BJ (cell line): ENCODE measurements at regions not wholly inside any gene's neighbourhood (a gene's known extent, or its start where the extent isn't known, plus 50 kb on each side); places are given as distances from the start of the nearest gene placed in this dataset.

Experiments
- CTCF ChIA-PET: fragments of 350-600 bp; formaldehyde crosslinking; extraction: SDS; loops from one replicate; lab custom pipeline; 2021; ENCODE audit warnings: antibody characterized with exemption, inconsistent platforms; lab: Yijun Ruan, JAX
- POLR2A ChIA-PET: fragments of 300-600 bp; sonication (Branson Sonifier 250); formaldehyde crosslinking; extraction: SDS; loops from one replicate; lab custom pipeline; 2021; ENCODE audit warnings: antibody characterized with exemption; lab: Charles Lee
- DNase-seq: peaks from one replicate; pipeline ENCODE4 v3.0.0-alpha.2; 2011; ENCODE audit warnings: low read depth
- H3K27me3 ChIP-seq: 2 replicates; pipeline ENCODE4 v1.6.0; 2011; ENCODE audit warnings: low read length; ENCODE audit not compliant: control insufficient read depth, insufficient read depth
- H3K36me3 ChIP-seq: 2 replicates; pipeline ENCODE4 v1.5.1; 2011; ENCODE audit warnings: low read length; ENCODE audit not compliant: control insufficient read depth, insufficient read depth
- H3K4me3 ChIP-seq: 2 replicates; pipeline ENCODE4 v1.5.1; 2011; ENCODE audit warnings: low read depth, mild to moderate bottlenecking, control low read depth, low read length
- TF ChIP-seq, protein P1 (sequence below): IDR thresholded peaks from 2 replicates; pipeline ENCODE4 v1.5.1; 2011; ENCODE audit warnings: low read depth, mild to moderate bottlenecking, control low read depth, inconsistent platforms, low read length, moderate library complexity; ENCODE audit not compliant: insufficient read depth

DNA sequence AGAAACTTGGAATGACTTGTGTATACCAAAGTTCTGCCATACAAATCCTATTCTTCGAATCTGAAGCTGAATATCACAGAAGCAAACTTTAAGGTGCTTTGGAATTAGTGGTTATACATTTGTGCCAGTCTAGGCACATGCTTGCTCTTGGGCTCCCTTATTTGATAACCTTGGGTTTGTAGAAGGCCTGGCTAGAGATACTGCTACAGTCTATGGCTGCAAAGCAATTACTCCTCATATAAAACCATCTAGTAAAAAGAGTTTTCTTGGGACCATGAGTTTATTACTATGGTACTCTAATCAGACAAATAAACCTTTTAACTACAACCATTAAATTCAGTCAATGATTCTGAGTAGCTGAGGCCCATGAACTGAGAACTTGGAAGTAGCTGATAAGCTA, 92.5 kb upstream of the SLC13A1 start:
- H3K4me3 ChIP-seq: no peak overlapping the region
- ChIA-PET POLR2A (no interaction called here), CTCF (no interaction called here)
- TF ChIP-seq, protein P1, sequence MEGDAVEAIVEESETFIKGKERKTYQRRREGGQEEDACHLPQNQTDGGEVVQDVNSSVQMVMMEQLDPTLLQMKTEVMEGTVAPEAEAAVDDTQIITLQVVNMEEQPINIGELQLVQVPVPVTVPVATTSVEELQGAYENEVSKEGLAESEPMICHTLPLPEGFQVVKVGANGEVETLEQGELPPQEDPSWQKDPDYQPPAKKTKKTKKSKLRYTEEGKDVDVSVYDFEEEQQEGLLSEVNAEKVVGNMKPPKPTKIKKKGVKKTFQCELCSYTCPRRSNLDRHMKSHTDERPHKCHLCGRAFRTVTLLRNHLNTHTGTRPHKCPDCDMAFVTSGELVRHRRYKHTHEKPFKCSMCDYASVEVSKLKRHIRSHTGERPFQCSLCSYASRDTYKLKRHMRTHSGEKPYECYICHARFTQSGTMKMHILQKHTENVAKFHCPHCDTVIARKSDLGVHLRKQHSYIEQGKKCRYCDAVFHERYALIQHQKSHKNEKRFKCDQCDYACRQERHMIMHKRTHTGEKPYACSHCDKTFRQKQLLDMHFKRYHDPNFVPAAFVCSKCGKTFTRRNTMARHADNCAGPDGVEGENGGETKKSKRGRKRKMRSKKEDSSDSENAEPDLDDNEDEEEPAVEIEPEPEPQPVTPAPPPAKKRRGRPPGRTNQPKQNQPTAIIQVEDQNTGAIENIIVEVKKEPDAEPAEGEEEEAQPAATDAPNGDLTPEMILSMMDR: no peak
- H3K36me3 ChIP-seq: no peaks in the 10 kb centered on the region
- no peaks in the 10 kb centered on the region for H3K27me3 ChIP-seq
- no peak for DNase-seq

DNA sequence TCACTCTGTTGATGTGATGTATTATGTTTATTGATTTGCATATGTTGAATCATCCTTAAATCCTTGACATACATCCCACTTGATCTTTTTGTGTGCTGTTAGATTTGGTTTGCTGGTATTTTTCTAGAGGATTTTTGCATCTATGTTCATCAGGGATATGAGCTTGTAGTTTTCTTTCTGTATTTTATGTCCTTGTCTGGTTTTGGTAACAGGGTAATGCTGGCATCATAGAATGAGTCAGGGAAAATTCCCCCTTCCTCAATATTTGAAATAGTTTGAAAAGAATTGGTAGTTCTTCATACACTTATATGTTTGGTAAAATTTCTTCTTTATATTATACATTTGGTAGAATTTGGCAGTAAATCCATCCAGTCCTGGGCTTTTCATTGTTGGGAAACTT, 89.4 kb upstream of the SLC13A1 start:
- H3K36me3 ChIP-seq: no peaks in the 10 kb centered on the region
- no peaks in the 10 kb centered on the region for H3K27me3 ChIP-seq
- DNase-seq: no peak
- H3K4me3 ChIP-seq: no peak overlapping the region
- TF ChIP-seq, protein P1: no peak
- POLR2A ChIA-PET: no interaction called here
- CTCF ChIA-PET: no interaction called here

DNA sequence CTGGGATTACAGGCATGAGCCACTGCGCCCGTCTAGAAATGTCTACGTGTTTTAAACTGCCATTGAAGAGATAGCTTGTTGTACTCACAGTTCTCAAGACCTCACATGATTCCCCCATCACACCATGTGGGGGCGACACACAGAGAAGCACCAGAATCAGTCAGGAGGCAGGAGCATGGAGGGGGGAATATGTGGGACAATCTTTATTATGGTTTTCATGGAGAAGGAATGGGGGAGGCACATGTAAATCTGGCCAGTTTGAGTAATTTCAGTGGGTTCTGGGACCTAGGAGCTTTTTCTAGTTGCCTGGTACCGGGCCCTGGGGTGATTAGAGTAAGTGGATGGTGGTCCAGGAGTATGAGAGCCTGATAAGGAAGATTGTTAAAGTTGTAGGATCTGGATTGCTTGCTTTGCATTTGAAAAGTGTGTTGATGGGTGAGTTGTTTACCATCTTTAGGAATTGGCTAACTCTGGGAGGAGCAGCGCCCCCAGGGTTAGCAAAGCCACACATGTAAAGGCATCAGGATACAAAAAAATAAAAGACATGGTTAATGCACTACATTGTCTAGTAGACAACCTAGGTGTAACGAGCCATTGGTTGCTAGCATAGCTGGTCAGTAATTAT, 85.4 kb upstream of the SLC13A1 start:
- POLR2A ChIA-PET: no interaction called here
- Histone ChIP-seq H3K4me3 (no peak overlapping the region), H3K36me3 (no peaks in the 10 kb centered on the region), H3K27me3 (no peaks in the 10 kb centered on the region)
- TF ChIP-seq, protein P1: no peak
- CTCF ChIA-PET: no interaction called here
- DNase-seq: no peak

GRCh38 chr7:123283373-123283772, 83.6 kb upstream of the SLC13A1 start:
- H3K36me3 ChIP-seq: no peaks in the 10 kb centered on the region
- ChIA-PET CTCF (no interaction called here), POLR2A (no interaction called here)
- TF ChIP-seq, protein P1: no peak
- no peak overlapping the region for H3K4me3 ChIP-seq
- H3K27me3 ChIP-seq: no peaks in the 10 kb centered on the region
- DNase-seq: no peak

- CTCF ChIA-PET: no interaction called here
- no peak overlapping the region for H3K4me3 ChIP-seq
- no peak for DNase-seq
- H3K27me3 ChIP-seq: no peaks in the 10 kb centered on the region
- POLR2A ChIA-PET: no interaction called here
- H3K36me3 ChIP-seq: no peaks in the 10 kb centered on the region
- TF ChIP-seq, protein P1: no peak
Observed at GRCh38 chr7:123282181-123282580, 82.4 kb upstream of the SLC13A1 start.
